WTC11 (cell line): ENCODE measurements at regions not wholly inside any gene's neighbourhood (a gene's known extent, or its start where the extent isn't known, plus 50 kb on each side); places are given as distances from the start of the nearest gene placed in this dataset.

Source experiments
- ATAC-seq: fragments of 200-7000 bp; cut with Tn5 transposase; 2 replicates; pipeline ENCODE4 v1.10.0; 2021; ENCODE audit warnings: mild to moderate bottlenecking, moderate library complexity
- CTCF ChIA-PET: fragments of 300-600 bp; sonication (Branson Sonifier 250); formaldehyde crosslinking; loops from one replicate; lab custom pipeline; 2021; ENCODE audit warnings: antibody characterized with exemption; lab: Charles Lee
- POLR2A ChIA-PET: fragments of 350-600 bp; sonication (Branson Sonifier 250); formaldehyde crosslinking; loops from one replicate; lab custom pipeline; 2021; ENCODE audit warnings: antibody characterized with exemption; lab: Charles Lee
- DNase-seq: peaks from one replicate; pipeline ENCODE4 v3.0.0; 2021; ENCODE audit warnings: low spot score
- H3K27ac Mint-ChIP-seq: 2 replicates; pipeline ENCODE4 v1.8.0; 2021; ENCODE audit warnings: mixed read lengths
- H3K27me3 Mint-ChIP-seq: 2 replicates; pipeline ENCODE4 v1.8.0; 2021; ENCODE audit warnings: low read depth, mild to moderate bottlenecking, moderate library complexity, mixed read lengths
- H3K36me3 Mint-ChIP-seq: 2 replicates; pipeline ENCODE4 v1.8.0; 2021; ENCODE audit warnings: mixed read lengths
- H3K4me1 Mint-ChIP-seq: 2 replicates; pipeline ENCODE4 v1.8.0; 2022; ENCODE audit warnings: mixed read lengths
- H3K4me3 Mint-ChIP-seq: 2 replicates; pipeline ENCODE4 v1.8.0; 2021; ENCODE audit warnings: mild to moderate bottlenecking, moderate library complexity, mixed read lengths
- H3K9me3 Mint-ChIP-seq: 2 replicates; pipeline ENCODE4 v1.8.0; 2021; ENCODE audit warnings: mixed read lengths
- ATF1 ChIP-seq: sonication (generic); formaldehyde crosslinking; IDR thresholded peaks from 2 replicates; pipeline ENCODE4 v1.8.1; 2023; ENCODE audit warnings: mild to moderate bottlenecking, moderate library complexity, missing genetic modification reagents
- CBFB ChIP-seq: sonication (generic); formaldehyde crosslinking; IDR thresholded peaks from 2 replicates; pipeline ENCODE4 v1.8.1; 2022; ENCODE audit warnings: mild to moderate bottlenecking, low read depth, missing genetic modification reagents
- CTCF ChIP-seq: fragments of 200-600 bp; IDR thresholded peaks from 2 replicates; pipeline ENCODE4 v1.8.0; 2022; ENCODE audit warnings: antibody characterized with exemption
- ESRRA ChIP-seq: sonication (generic); formaldehyde crosslinking; IDR thresholded peaks from 2 replicates; pipeline ENCODE4 v1.8.1; 2022; ENCODE audit warnings: mild to moderate bottlenecking, missing genetic modification reagents, borderline replicate concordance
- FOXP4 ChIP-seq: sonication (generic); formaldehyde crosslinking; IDR thresholded peaks from 2 replicates; pipeline ENCODE4 v1.8.0; 2022; ENCODE audit warnings: mild to moderate bottlenecking, missing genetic modification reagents
- HMGA2 ChIP-seq: fragments of 250-450 bp; sonication (Bioruptor Pico); IDR thresholded peaks from 2 replicates; pipeline ENCODE4 v1.4.0; 2021; ENCODE audit warnings: mild to moderate bottlenecking, moderate library complexity
- HMGXB4 ChIP-seq: sonication (generic); formaldehyde crosslinking; IDR thresholded peaks from 2 replicates; pipeline ENCODE4 v1.8.1; 2023; ENCODE audit warnings: mild to moderate bottlenecking, moderate library complexity, missing genetic modification reagents
- JUN ChIP-seq: sonication (generic); formaldehyde crosslinking; IDR thresholded peaks from 2 replicates; pipeline ENCODE4 v1.8.0; 2023; ENCODE audit warnings: mild to moderate bottlenecking, missing genetic modification reagents
- MAX ChIP-seq: sonication (generic); formaldehyde crosslinking; IDR thresholded peaks from 2 replicates; pipeline ENCODE4 v1.8.0; 2022; ENCODE audit warnings: mild to moderate bottlenecking, missing genetic modification reagents
- OVOL2 ChIP-seq: fragments of 250-450 bp; sonication (Bioruptor Pico); IDR thresholded peaks from 2 replicates; pipeline ENCODE4 v1.9.0; 2021; ENCODE audit warnings: mild to moderate bottlenecking, borderline replicate concordance
- PRDM15 ChIP-seq: sonication (generic); formaldehyde crosslinking; IDR thresholded peaks from 2 replicates; pipeline ENCODE4 v1.8.0; 2022; ENCODE audit warnings: missing genetic modification reagents
- PRRX2 ChIP-seq: fragments of 250-450 bp; sonication (Bioruptor Pico); IDR thresholded peaks from 2 replicates; pipeline ENCODE4 v1.8.0; 2021; ENCODE audit warnings: mild to moderate bottlenecking
- SMAD4 ChIP-seq: sonication (generic); formaldehyde crosslinking; IDR thresholded peaks from 2 replicates; pipeline ENCODE4 v1.8.0; 2022; ENCODE audit warnings: mild to moderate bottlenecking, missing genetic modification reagents
- TEAD1 ChIP-seq: sonication (generic); formaldehyde crosslinking; IDR thresholded peaks from 2 replicates; pipeline ENCODE4 v1.8.0; 2022; ENCODE audit warnings: mild to moderate bottlenecking, missing genetic modification reagents
- USF1 ChIP-seq: sonication (generic); formaldehyde crosslinking; IDR thresholded peaks from 2 replicates; pipeline ENCODE4 v1.8.0; 2022; ENCODE audit warnings: mild to moderate bottlenecking, missing genetic modification reagents
- ZNF138 ChIP-seq: sonication (generic); formaldehyde crosslinking; conservative IDR thresholded peaks from 2 replicates; pipeline ENCODE4 v1.8.1; 2022; ENCODE audit warnings: mild to moderate bottlenecking, moderate library complexity, missing genetic modification reagents
- ZNF416 ChIP-seq: fragments of 250-450 bp; sonication (Bioruptor Pico); IDR thresholded peaks from 2 replicates; pipeline ENCODE4 v1.9.0; 2021; ENCODE audit warnings: mild to moderate bottlenecking, inconsistent platforms

- H3K4me3 Mint-ChIP-seq: no peak overlapping the region
- peaks cover 84% of the 10 kb centered on the region for H3K9me3 Mint-ChIP-seq
- peaks cover 21% of the 10 kb centered on the region for H3K27me3 Mint-ChIP-seq
- H3K27ac Mint-ChIP-seq: no peak overlapping the region
- H3K36me3 Mint-ChIP-seq: peaks cover 85% of the 10 kb centered on the region
- POLR2A ChIA-PET: no interaction called here
- ATAC-seq (no peak), DNase-seq (no peak)
- no peaks in the 10 kb centered on the region for H3K4me1 Mint-ChIP-seq
- CTCF ChIA-PET: no interaction called here
- TF ChIP-seq ESRRA (CRISPR knock-in tag): no peak
- no peak for TF ChIP-seq MAX
- no peak for TF ChIP-seq FOXP4 (CRISPR knock-in tag)
- no peak for TF ChIP-seq USF1 (CRISPR knock-in tag)
- no peak for TF ChIP-seq HMGXB4 (CRISPR knock-in tag)
- no peak for TF ChIP-seq SMAD4 (CRISPR knock-in tag)
- TF ChIP-seq, all 79 proteins: peak for 0
These were observed 893.5 kb upstream of the RBFOX1 start for GRCh38 chr16:6439129-6439528.

GRCh38 chr16:6428861-6429260 lies 903.8 kb upstream of the RBFOX1 start:
- ATAC-seq (no peak), DNase-seq (no peak)
- H3K36me3 Mint-ChIP-seq: peaks cover 64% of the 10 kb centered on the region
- TF ChIP-seq OVOL2: no peak
- no peak for TF ChIP-seq ZNF138
- no peak for TF ChIP-seq PRRX2 (CRISPR knock-in tag)
- no peak for TF ChIP-seq JUN (CRISPR knock-in tag)
- H3K9me3 Mint-ChIP-seq: peaks cover 80% of the 10 kb centered on the region
- CTCF ChIA-PET: no interaction called here
- POLR2A ChIA-PET: no interaction called here
- no peaks in the 10 kb centered on the region for H3K27me3 Mint-ChIP-seq
- no peak overlapping the region for H3K4me3 Mint-ChIP-seq
- no peaks in the 10 kb centered on the region for H3K4me1 Mint-ChIP-seq
- no peak overlapping the region for H3K27ac Mint-ChIP-seq

- Mint-ChIP-seq H3K27ac (no peak overlapping the region), H3K4me3 (no peak overlapping the region), H3K36me3 (peaks cover 71% of the 10 kb centered on the region), H3K9me3 (peaks cover 81% of the 10 kb centered on the region), H3K27me3 (no peaks in the 10 kb centered on the region; the same call in 1 of the 2 replicates), H3K4me1 (no peaks in the 10 kb centered on the region)
- DNase-seq: no peak
- TF ChIP-seq CTCF: no peak
- TF ChIP-seq TEAD1 (CRISPR knock-in tag): no peak
- no peak for TF ChIP-seq HMGA2 (CRISPR knock-in tag)
- no peak for TF ChIP-seq CBFB (CRISPR knock-in tag)
- TF ChIP-seq ATF1: no peak
- no peak for TF ChIP-seq PRDM15 (CRISPR knock-in tag)
- no peak for TF ChIP-seq FOXP4 (CRISPR knock-in tag)
- TF ChIP-seq ZNF416 (CRISPR knock-in tag): no peak
- no peak for ATAC-seq
- POLR2A ChIA-PET: no interaction called here
- CTCF ChIA-PET: no interaction called here
These were observed 905.0 kb upstream of the RBFOX1 start for GRCh38 chr16:6427621-6428020.
